ENCODE measurements at regions not wholly inside any gene's neighbourhood (a gene's known extent, or its start where the extent isn't known, plus 50 kb on each side); places are given as distances from the start of the nearest gene placed in this dataset.

- no peak for DNase-seq
Observed at GRCh38 chr13:99892866-99893504, 78.6 kb downstream of the ZIC5 start.

DNA sequence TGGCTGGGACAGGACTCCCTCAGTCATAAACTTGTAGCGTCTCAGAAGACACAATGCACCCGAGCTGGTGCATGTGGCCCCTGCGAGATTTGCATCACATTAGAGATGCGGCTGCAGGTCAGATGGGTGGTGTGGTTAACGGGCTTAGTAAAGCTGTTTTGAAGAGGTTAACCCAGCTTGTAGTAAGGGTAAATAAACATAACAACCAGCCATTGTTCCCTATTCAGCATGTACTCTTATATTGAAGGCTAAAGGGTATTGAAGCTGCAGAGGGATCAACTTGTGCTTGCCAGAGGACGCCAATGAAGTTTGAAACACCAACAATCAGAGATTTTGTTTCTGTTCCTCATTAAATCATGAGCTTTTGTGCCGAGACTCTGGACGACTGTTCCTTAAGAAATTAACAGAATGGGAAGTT, 79.4 kb downstream of the ZIC5 start:
- no peak for DNase-seq

DNA sequence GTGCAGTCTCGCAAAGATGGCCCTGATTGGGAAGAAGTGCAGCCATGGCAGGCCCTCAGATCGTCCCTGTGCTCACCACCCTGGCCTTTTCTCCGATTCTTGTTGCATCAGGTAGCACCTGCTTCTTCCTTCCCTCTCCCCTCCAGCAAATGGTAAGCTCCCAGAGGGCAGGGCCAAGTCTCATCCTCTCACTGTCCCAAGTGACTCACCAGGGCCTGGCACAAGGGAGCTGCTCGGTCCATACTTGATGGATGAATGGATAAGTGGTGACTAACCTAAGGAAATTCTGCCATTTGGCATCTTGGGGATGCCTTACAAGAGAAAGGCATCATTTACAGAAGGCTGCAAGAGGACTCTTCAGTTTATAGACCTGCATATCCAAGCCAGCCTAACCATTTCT, 84.9 kb downstream of the ZIC5 start:
- DNase-seq = no peak

DNA sequence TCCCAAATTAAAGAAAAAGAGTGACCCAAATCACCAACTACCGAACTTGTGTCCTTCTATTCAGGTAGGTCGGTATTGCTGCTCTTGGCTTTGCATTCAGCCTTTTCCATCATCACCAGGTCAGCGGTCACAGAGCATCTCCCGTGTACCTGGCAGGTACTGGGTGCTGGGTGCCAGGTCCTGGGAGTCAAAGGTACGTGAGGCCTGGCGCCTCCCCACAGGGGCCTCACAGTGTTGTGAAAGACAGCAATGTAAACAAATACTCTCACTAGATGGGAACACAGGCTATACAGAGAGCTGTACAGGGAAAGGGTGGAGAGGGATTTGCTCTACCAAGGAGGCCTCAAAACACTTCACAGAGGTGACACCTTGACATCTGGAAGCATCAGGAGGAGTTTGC, 86.7 kb downstream of the ZIC5 start:
- no peak for DNase-seq

GRCh38 chr13:99883805-99884204, 87.8 kb downstream of the ZIC5 start:
- DNase-seq = no peak

- DNase-seq = no peak
Observed at GRCh38 chr13:99878921-99879610, 92.5 kb downstream of the ZIC5 start.

- DNase-seq = no peak
Observed at GRCh38 chr13:99876651-99877050, 94.9 kb downstream of the ZIC5 start.

DNA sequence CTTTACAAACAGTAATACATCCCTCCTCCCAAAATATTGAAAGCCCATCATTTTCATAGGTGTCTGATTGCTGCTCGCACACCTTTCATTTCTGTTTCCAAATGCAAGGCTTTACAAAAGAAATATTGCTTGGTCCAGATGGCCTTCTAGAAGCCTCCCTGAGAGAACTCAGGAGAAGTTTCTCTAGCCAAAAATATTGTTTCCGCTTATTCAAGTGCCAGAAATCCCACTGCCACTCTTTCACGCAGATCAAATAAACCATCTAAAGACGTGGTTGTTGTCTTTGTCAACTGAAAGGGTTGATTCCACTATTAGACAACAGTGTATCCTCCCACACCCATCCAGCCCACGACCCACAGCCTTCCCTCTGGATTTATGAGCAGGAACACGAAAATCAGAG, 96.2 kb downstream of the ZIC5 start:
- DNase-seq = no peak

GRCh38 chr13:99873832-99874430, 97.6 kb downstream of the ZIC5 start:
- no peak for DNase-seq

DNA sequence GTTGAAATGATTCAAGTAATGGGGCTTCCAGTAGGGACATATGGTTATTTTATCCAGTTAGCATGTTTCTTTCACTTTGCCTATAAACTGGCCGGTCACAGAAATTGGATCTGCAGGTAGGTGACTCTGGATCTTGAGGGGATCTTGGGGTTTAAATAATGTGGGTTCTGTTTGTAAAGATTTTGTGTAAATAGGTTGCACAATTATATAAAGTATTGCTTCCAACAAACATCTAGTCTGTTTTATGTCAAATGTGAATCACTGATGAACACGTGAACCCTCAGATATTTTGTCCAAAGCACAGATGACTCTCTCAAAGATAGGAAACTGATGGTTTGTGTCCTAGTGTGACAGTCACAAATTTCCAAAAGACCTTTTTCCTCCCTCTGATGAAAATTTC, 98.4 kb downstream of the ZIC5 start:
- DNase-seq = no peak

- no peak for DNase-seq
Observed at GRCh38 chr13:99871249-99871898, 100.2 kb downstream of the ZIC5 start.

DNA sequence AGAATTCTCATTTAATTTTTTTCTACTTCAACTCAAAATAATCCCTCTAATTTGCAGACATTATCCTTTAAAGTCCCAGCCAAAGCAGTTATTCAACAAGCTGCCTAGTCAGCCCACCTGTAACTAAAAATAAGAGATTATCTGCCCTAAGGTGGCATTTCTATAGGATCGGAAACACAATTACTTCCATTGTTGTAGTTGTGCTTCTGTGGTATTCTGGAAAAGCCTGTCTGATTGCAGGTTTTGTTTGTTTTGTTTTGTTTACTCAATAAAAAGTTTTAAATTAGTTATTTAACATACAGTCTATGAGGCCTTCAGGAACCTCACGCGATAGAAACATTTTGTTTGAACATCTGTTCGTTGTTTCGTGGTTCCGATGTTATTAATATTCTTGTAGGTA, 101.0 kb downstream of the ZIC5 start:
- DNase-seq = no peak

GRCh38 chr13:99869830-99870229, 101.7 kb downstream of the ZIC5 start:
- DNase-seq = no peak

DNA sequence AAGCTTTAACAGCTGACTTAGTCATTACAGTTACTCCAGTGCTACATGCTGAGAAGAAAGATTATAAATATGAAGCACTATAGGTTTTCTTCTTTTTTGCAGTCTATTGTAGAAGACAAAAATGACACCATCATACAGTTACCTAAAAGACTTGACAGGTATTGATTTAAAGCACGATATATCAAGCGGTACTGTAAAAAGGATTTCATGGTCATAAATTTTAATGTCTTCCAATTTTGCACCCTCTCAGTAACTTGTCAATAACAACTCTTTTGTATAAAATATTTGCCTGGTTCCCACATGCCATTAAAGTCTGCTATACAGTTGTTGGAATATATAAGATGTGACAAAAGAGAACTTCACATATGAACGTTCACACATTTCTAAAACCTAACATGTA, 102.8 kb downstream of the ZIC5 start:
- no peak for DNase-seq

DNA sequence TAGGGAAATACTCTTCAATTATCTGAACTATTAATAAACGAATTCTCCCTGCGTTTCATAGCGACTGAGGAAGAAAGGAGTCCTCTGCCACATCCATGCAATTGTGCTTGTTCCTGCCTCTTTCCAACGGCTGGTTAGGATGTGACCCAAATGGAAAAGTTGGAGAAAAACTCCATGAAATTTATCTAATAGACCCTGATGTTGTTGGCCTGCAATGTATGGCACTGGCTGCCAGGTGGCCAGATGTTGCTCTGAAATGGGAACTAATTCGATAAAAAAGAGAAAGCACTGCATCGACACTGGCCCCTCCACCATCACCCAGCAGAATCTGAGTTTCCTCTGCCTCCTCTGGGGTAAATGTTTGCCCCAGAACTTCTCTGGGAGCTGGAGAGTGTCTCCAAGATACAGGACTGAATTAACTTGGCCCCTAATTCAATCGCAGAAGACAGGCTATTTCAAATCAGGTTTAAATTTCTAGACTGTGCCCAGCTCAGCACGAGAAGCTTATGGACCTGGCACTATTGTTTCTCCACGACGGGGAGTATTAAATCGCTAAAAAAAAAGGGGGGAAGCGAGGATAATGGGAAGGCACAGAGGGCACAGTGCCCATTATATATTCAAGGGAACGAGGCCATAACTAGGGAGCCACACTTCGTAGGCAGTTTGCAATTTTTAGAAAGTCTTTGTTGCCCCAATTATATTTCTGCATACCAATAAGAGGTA, 103.9 kb downstream of the ZIC5 start:
- no peak for DNase-seq

GRCh38 chr13:99866781-99867180, 104.8 kb downstream of the ZIC5 start:
- DNase-seq = no peak

DNA sequence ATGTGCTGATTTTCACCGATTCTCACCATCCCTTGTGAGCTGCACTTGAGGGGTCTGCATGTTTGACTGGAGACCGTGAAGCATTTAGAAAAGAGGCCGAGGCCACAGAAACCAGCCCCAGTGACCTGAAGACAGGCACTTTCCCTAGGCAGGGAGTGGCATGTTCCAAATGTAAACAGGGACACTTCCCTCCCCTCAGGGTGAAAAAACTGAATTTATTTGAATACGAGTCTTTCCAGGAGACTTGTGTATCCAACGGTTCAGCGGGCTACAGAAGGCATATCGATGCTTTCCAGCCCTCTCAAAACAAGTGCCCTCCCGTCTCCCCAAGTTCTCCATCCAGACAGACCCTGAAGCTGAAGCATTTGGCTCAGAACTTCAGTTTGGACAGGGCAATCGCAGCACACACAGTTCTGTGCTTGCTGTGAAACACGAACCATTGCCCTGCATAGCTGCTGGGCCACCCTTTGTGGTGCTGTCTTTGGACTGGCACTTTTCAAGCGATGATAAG, 106.1 kb downstream of the ZIC5 start:
- no peak for DNase-seq

- DNase-seq = no peak
Observed at GRCh38 chr13:99864627-99864990, 107.0 kb downstream of the ZIC5 start.

- DNase-seq = no peak
Observed at GRCh38 chr13:99863789-99864626, 107.6 kb downstream of the ZIC5 start.

DNA sequence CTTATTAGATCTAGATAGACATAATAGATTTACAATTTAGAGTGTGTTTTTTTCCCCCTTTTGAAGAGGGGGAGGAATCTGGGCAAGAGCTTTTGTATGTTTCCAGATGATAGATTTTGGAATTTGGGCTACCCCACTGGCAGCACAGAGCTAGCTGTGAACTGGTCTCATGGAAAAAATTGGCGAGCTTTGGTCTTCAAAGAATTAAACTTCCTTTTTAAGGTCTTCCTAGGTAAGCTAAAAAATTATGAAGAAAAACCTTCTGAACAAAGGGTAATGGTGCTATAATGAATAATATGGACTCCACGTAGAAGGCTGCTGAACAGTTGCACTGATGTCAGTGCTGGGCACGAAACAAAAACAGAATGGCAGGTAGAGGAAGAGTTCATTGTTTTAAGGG, 109.3 kb downstream of the ZIC5 start:
- no peak for DNase-seq

DNA sequence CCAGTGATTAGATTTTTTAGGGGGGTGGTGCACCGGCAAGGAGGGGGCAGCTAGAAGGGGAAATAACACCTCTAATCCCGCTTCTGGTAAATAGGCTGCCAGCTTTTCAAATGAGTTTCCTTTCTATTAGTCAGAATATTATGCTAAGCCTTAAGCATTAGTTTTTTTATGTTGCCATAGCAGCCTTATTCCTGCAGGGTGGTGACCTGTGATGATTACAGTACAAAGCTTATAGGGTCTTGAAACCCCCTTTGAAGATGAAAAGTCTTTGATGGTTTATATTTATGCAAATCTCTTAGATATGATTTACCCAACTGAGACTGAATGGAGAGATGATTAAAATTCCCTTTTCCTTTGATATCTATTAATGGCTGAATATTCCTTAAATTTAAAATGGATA, 109.8 kb downstream of the ZIC5 start:
- DNase-seq = no peak

GRCh38 chr13:99860745-99861144, 110.8 kb downstream of the ZIC5 start:
- no peak for DNase-seq

Data from activated naive CD4-positive, alpha-beta T cell treated with anti-CD3 and anti-CD28 coated beads, Interleukin-2, amount 50 U/mL, for 16 hours (primary cell).